CD1c-positive myeloid dendritic cell (primary cell): ENCODE measurements at regions not wholly inside any gene's neighbourhood (a gene's known extent, or its start where the extent isn't known, plus 50 kb on each side); places are given as distances from the start of the nearest gene placed in this dataset.

ENCODE experiments used
- DNase-seq: peaks from one replicate; pipeline ENCODE4 v3.0.0-alpha.2; 2016; ENCODE audit errors: extremely low spot score

GRCh38 chr1:243916160-243916559 lies 66.1 kb upstream of the AKT3 start:
- no peak for DNase-seq

- no peak for DNase-seq
Observed at GRCh38 chr1:243912347-243912746, 62.3 kb upstream of the AKT3 start.

- peak; percentile 54 for DNase-seq
Observed at GRCh38 chr1:243910607-243911006, 60.6 kb upstream of the AKT3 start.

GRCh38 chr1:243903895-243904294 lies 53.9 kb upstream of the AKT3 start:
- DNase-seq = no peak

- DNase-seq = no peak
Observed at GRCh38 chr1:243903041-243903440, 53.0 kb upstream of the AKT3 start.

- no peak for DNase-seq
Observed at GRCh38 chr1:243902100-243902499, 52.1 kb upstream of the AKT3 start.
